ENCODE measurements at regions not wholly inside any gene's neighbourhood (a gene's known extent, or its start where the extent isn't known, plus 50 kb on each side); places are given as distances from the start of the nearest gene placed in this dataset.
"Not testable (repeated sequence)": the region's sequence is repeated elsewhere in the genome, so short reads cannot be mapped to it uniquely, and the experiment has no call there.

GRCh38 chr12:14032191-14032590 is 50.8 kb upstream of the GRIN2B start:
- DNase-seq (ENCODE audit: low read depth), result not testable (repeated sequence)

- no peak for DNase-seq (ENCODE audit: low read depth)
Observed at GRCh38 chr12:14043776-14044175, 62.4 kb upstream of the GRIN2B start.

- DNase-seq (ENCODE audit: low read depth), result no peak
Observed at GRCh38 chr12:14048941-14049545, 67.6 kb upstream of the GRIN2B start.

- DNase-seq (ENCODE audit: low read depth), result no peak
Observed at GRCh38 chr12:14057895-14058294, 76.5 kb upstream of the GRIN2B start.

GRCh38 chr12:14058717-14059116 is 77.3 kb upstream of the GRIN2B start:
- no peak for DNase-seq (ENCODE audit: low read depth)

DNA sequence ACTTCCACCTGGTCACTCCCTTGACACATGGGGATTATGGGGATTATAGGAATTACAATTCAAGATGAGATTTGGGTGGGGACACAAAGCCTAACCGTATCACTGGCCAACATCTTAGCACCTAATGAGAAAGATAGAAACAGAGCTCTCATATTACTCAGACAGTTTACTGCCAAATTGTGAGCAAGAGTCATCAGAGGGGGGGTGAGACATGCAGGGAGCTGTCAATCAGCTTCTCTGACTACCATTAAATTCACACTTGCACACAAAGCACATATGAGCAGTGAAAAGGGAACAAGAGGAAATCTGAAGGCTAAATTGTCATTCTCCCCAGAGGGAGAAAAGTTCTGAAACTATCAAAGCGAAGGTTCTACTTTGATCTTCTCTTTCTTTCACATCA is 78.1 kb upstream of the GRIN2B start:
- no peak for DNase-seq (ENCODE audit: low read depth)

DNA sequence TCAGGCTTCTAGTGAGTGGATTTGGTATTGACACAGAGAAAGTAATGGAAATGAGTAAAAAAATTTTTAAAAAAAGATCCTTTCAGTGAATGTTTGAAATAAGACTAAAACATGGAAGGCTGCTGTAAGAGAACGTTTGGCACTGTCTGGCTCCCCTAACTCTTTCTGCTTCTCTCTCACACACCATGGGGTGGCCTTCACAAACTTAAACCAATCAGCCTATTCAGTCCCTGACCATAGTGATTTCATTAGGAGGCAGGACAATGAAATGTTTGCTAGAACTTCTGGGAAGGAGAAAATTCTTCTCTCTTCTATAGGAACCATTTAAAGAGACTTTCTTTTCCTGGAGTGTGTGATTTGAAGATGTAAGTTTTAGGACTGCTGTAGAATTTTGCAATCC is 84.2 kb upstream of the GRIN2B start:
- DNase-seq (ENCODE audit: low read depth), result no peak

- DNase-seq (ENCODE audit: low read depth), result no peak
Observed at GRCh38 chr12:14066021-14066420, 84.6 kb upstream of the GRIN2B start.

DNA sequence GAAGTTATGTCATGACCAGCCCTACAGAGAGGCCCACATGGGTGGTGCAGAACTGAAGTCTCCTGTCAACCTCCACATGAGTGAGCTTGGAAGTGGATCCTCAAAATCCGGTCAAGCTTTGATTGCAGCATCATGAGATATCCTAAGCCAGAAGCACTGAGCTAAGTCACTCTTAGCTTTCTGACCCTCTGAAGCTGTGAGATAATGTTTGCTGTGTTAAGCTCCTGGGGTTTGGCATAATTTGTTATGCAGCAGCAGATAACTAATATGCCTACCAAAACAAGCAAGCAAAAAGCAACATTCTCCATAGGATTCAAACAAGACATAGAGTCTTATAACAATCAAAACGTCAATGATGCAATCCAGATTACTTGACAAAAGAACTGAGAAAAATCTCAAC is 87.6 kb upstream of the GRIN2B start:
- no peak for DNase-seq (ENCODE audit: low read depth)

DNA sequence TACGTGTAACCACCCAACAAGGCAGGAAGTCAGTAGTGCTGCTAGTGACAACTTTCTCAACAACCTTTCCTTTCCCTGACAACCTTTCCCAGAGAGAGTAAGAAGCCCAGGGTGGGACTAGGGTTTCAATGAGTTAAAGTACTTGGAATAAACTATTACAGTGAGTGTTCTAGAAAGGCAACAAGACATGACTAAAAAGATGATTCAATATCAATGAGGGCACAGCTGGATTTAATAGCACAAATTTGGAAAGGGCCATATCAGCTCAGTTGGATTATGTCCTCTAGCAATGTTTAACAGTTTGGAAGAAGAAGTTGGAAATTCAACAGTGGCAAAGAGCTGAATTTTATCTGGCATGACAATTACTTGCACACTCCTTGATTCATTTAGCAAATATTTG is 90.4 kb upstream of the GRIN2B start:
- DNase-seq (ENCODE audit: low read depth), result no peak

DNA sequence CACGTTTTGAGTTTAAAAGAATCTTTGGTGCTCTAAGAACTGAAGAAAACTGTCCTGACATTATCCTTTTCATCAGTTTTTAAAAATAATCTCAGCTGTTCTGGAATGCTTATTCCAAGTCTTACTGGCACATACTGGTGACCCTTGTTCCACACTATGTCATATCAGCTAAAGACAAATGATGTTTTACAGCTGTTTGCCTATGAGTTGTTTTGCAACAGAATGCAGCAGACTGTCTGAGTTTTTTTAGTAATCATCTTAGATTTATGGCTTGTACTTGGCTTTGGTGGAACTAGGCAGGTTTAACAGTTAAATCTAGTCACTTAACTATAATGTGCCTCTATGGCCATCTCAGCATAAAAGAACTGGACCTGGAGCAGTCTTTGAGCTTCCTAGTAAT is 91.6 kb upstream of the GRIN2B start:
- no peak for DNase-seq (ENCODE audit: low read depth)

GRCh38 chr12:14075797-14076393 is 94.5 kb upstream of the GRIN2B start:
- no peak for DNase-seq (ENCODE audit: low read depth)

GRCh38 chr12:14076538-14076937 is 95.1 kb upstream of the GRIN2B start:
- DNase-seq (ENCODE audit: low read depth), result no peak

DNA sequence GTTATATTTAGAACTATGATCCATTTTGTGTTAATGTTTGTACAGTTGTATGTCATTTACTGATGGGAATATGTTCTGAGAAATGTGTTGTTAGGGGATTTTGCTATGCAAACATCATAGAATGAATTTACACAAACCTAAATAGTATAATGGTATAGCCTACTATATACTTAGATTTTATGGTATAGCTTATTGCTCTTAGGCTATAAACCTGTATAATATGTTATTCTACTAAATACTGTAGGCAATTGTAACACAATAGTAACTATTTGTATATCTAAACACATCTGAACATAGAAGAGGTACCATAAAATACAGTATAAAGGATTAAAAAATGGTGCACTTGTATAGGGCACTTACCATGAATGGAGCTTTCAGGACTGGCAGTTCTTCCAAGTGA is 105.4 kb upstream of the GRIN2B start:
- no peak for DNase-seq (ENCODE audit: low read depth)

- no peak for DNase-seq (ENCODE audit: low read depth)
Observed at GRCh38 chr12:14099994-14100393, 118.6 kb upstream of the GRIN2B start.

DNA sequence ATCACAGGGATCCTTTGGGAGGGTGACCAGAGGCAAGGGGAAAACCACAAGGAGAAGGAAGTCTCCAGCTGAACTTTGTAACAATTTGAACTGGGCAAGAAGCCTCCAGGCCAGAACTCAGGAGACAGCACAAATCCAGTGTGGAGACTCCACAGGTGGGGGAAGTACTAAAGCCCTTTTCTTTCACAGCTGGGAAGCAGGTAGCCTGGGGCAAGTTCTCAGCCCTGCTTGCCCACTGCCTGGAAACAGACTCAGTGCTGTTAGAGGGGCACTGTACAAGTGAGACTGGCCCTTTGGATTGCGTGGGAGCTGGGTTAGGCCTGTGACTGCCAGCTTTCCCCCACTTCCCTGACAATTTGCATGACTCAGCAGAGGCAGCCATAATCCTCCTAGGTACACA is 120.2 kb upstream of the GRIN2B start:
- not testable (repeated sequence) for DNase-seq (ENCODE audit: low read depth)

DNA sequence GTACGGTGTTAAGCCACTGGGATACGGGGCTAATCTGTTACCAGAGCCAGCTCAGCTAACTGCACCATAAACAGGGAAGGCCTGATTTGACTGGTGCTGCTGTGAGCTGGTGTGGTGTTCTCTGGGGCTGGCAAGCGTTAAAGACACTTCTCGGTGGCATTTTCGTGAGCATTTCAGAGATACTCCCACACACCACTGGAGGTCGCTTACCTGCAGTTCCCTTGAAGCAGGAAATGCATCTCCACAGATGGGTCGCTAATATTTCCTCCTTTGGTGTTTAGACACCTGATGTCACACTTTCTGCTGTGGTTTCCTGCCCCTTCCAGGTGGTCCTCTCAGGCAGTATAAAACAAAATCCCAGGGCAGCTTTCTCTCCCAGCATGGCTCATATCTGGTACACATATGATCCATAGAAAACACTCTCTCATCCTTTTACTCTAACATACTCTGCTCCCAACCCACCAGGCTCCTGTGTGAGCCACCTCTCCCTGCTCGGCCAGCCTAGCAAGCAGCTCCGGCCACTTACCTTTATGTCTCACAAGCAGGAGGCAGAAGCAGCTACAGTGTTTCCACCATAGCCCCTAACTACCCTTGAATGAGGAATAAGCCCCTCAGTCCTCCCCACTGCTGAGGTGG is 129.9 kb upstream of the GRIN2B start:
- DNase-seq (ENCODE audit: low read depth), result no peak

DNA sequence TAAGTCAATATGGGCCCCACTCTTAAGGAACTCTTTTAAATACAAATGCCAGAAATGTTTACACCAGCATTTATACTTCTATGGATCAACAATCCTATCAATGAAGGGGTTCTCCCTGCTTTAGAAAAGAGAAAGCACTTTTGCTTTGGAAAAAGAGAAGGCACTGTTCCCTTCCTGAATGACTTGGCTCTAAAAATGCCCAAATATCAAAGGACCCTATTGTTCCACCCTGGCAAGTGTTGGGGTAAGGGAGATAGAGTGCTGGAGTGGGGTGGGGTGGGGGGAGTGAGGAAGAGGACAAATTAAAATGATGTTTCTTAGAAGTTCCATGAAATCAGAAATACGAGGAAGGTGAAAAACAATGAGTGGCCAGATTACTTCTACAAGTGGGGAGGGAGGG is 131.6 kb upstream of the GRIN2B start:
- no peak for DNase-seq (ENCODE audit: low read depth)

DNA sequence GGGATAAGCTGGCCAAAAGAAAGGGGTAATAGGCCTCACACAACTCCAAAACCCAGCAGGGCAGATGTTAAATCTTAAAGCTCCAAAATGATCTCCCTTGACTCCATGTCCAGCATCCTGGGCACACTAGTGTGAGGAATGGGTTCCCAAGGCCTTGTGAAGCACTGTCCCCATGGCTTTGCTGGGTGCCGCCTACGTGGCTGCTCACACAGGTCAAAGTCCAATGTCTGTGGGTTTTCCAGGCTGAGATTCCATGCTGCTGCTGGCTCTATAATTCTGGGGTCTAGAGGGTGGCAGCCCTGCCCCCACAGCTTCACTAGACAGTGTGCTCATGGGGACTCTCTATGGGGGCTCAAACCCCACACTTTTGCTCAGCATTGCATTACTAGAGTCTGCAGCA is 145.3 kb upstream of the GRIN2B start:
- no peak for DNase-seq (ENCODE audit: low read depth)

GRCh38 chr12:14129611-14130195 is 148.3 kb upstream of the GRIN2B start:
- no peak for DNase-seq (ENCODE audit: low read depth)

DNA sequence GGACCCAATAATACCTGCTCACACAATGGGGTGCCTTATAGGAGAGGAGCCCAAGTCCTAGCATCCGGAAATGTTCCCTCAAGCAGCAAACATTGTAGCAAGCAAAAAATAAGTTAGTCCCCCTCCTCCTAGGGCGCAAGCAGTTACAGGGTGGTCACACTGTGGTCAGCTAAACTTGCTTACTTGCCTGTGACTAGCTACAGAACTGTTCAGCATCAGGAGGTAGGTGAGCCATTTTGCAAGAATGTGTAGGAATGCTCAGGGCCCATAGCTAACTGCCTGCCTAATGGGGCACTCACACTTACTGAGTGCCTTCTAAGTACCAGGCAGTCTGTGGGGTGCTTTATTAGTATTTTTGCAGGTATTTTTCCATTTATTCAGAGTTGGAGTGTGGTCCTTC is 154.6 kb upstream of the GRIN2B start:
- no peak for DNase-seq (ENCODE audit: low read depth)

GRCh38 chr12:14138495-14138894 is 157.1 kb upstream of the GRIN2B start:
- DNase-seq (ENCODE audit: low read depth), result no peak

- no peak for DNase-seq (ENCODE audit: low read depth)
Observed at GRCh38 chr12:14148489-14149270, 167.3 kb upstream of the GRIN2B start.
